GM23338 (cell line): ENCODE measurements at regions not wholly inside any gene's neighbourhood (a gene's known extent, or its start where the extent isn't known, plus 50 kb on each side); places are given as distances from the start of the nearest gene placed in this dataset.

Experiments used
- CTCF ChIP-seq, 2 experiments: fragments of 200-600 bp in 1 of 2; sonication (generic) in 1 of 2; conservative IDR thresholded peaks; 2 replicates each; pipeline versions ENCODE4 v1.5.1 to v1.6.1; 2016 to 2017; ENCODE audit warnings: antibody characterized with exemption in 2 of 2, low read depth in 2 of 2, mild to moderate bottlenecking in 2 of 2, moderate library complexity in 1 of 2
- EZH2 ChIP-seq: fragments of 200-600 bp; sonication (generic); IDR thresholded peaks from one replicate; pipeline ENCODE4 v1.8.0; 2017; ENCODE audit warnings: antibody characterized with exemption, mild to moderate bottlenecking, low read depth; ENCODE audit not compliant: unreplicated experiment
- EZH2phosphoT487 ChIP-seq: fragments of 200-600 bp; sonication (generic); IDR thresholded peaks from one replicate; pipeline ENCODE4 v1.8.1; 2018; ENCODE audit warnings: antibody characterized with exemption; ENCODE audit not compliant: unreplicated experiment
- REST ChIP-seq: IDR thresholded peaks from one replicate; pipeline ENCODE4 v1.6.1; 2018; ENCODE audit warnings: antibody characterized with exemption; ENCODE audit not compliant: unreplicated experiment

GRCh38 chr4:3374667-3375066, 67.1 kb upstream of the HGFAC start:
- TF ChIP-seq REST, result no peak
- TF ChIP-seq CTCF (conservative IDR thresholded peaks at IDR 0.05; ENCODE audit: low read depth in 2 of 2), result no peak
- TF ChIP-seq EZH2, result no peak
- TF ChIP-seq EZH2phosphoT487, result no peak
